Fibroblast of the aortic adventitia (primary cell): ENCODE measurements at regions not wholly inside any gene's neighbourhood (a gene's known extent, or its start where the extent isn't known, plus 50 kb on each side); places are given as distances from the start of the nearest gene placed in this dataset.

Experiments used
- DNase-seq: peaks from one replicate; pipeline ENCODE4 v3.0.0-alpha.2; 2010; ENCODE audit warnings: low read depth
- H3K4me3 ChIP-seq: 2 replicates; pipeline ENCODE4 v1.5.1; 2011; ENCODE audit warnings: low read depth, mild to moderate bottlenecking, control low read depth, low read length, moderate library complexity
- TF ChIP-seq, protein P1 (sequence below): IDR thresholded peaks from 2 replicates; pipeline ENCODE4 v1.5.1; 2011; ENCODE audit warnings: mild to moderate bottlenecking, low read length, control low read depth, inconsistent platforms; ENCODE audit not compliant: insufficient read depth

DNA sequence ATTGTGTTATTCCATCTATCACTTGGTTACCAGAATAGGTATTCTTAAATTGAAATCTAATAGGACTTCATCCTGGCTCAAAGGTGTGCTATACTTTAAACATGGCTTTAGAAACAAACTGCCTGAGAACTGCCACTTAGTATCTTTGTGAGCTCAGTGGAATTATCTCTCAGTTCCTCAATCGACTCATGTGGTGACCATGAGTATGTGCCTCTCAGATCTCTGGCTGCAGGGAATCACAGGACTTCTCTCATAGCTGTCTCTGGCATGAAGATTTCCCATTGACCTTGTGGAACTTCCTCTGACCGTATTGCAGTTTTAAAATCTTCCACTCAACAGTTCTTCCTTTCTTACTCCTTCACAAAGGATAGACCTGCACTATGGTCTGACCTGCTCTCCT lies 681.9 kb upstream of the BOD1L1 start:
- H3K4me3 ChIP-seq, result no peak overlapping the region
- TF ChIP-seq, protein P1, sequence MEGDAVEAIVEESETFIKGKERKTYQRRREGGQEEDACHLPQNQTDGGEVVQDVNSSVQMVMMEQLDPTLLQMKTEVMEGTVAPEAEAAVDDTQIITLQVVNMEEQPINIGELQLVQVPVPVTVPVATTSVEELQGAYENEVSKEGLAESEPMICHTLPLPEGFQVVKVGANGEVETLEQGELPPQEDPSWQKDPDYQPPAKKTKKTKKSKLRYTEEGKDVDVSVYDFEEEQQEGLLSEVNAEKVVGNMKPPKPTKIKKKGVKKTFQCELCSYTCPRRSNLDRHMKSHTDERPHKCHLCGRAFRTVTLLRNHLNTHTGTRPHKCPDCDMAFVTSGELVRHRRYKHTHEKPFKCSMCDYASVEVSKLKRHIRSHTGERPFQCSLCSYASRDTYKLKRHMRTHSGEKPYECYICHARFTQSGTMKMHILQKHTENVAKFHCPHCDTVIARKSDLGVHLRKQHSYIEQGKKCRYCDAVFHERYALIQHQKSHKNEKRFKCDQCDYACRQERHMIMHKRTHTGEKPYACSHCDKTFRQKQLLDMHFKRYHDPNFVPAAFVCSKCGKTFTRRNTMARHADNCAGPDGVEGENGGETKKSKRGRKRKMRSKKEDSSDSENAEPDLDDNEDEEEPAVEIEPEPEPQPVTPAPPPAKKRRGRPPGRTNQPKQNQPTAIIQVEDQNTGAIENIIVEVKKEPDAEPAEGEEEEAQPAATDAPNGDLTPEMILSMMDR, result no peak
- DNase-seq, result no peak

DNA sequence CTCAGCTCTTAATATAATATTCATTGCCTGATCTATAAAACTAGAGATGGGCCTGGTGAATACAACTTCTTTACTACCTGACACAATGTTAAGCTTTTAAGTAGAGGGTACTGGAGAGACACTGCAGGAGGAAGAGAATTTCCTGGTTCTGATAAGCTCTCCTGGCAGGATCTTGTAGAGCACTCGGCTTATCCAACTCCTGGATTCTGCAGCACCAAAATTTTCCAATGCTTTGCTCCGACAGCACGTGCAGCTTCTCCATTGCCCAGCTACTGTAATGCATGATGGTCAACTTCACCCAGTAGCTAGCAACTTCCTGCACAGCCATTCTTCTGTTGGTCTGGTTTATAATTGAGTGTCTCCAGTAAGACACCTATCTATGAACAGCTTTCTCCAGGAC lies 686.2 kb upstream of the BOD1L1 start:
- TF ChIP-seq, protein P1, result no peak
- no peak overlapping the region for H3K4me3 ChIP-seq
- no peak for DNase-seq

DNA sequence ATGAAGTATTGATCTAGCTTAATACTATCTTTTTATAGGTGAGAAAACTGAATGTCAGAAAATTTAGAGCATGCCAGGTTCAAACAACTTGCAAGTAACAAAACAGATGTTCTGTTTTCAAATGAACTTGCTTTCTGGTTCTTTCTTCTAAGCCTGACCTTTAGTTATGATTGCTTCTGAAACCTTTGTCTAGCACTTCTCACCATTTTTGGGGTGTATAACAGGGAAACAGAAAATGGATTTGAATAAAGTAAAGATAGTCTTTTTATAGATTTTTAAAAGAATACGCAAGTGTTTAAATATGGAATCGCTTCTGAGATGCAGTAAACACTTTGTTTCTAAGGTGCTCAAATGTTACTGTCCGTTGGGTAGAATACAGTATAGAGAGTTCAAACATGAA lies 687.2 kb upstream of the CPEB2 start:
- TF ChIP-seq, protein P1, result no peak
- DNase-seq, result no peak
- no peak overlapping the region for H3K4me3 ChIP-seq

DNA sequence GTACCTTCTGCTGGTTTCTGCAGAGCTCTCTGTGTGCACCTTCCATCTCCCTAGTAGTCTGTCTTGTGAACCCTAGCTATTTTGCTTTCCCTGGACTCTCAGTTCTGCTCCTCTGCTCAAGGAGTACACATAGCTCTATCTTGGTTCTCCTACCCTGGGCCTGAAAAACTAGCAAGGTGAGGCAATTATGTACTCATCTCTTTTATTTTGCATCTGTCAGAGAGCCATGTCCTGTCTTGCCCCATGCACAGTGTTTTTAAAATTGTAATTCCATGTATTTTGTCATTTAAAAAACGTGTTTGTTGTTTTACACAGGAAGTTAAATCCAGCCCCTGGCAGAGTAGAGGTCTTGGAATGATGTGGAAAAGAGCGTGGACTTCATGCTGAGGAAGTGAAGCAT lies 684.9 kb upstream of the CPEB2 start:
- DNase-seq, result no peak
- no peak overlapping the region for H3K4me3 ChIP-seq
- TF ChIP-seq, protein P1, result no peak

GRCh38 chr4:14318671-14319070 lies 683.6 kb upstream of the CPEB2 start:
- H3K4me3 ChIP-seq, result no peak overlapping the region
- no peak for DNase-seq
- TF ChIP-seq, protein P1, result no peak

DNA sequence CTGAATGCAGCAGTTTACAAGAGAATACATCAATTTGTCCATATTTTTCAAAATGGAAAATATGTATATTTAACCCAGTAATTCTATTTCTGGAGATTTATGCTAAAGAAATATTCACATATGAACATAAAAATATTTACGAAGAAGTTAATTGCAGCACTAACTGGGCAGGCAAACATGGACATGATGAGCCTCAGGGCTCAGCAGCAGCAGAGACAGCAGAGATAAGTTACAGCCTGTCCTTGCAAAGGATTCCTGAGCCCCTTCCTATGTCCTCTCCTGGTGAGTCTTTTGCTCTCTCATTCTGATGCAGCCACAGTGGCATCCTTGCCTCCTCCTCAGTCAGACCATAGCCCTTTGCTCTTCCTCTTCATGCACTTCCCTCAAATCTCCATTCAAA lies 680.6 kb upstream of the CPEB2 start:
- TF ChIP-seq, protein P1, result no peak
- DNase-seq, result no peak
- no peak overlapping the region for H3K4me3 ChIP-seq

DNA sequence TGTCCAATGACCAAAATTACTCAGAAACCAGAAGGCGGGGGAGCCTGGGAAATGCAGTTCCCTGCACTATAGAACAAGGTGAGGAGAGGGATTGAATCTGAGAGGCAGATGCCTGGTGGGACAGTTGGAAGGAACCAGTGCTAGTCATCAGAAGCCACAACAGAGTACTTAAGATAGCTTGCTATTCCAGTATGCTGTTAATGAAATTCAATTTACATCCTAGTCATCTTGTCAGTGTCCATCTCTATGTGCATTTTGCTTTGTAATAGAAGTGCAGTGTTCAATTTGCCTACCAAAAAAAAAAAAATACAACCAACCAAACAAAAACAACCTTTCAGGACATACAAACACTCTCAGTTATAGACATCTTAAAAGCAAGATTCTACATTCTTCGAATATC lies 679.1 kb upstream of the CPEB2 start:
- TF ChIP-seq, protein P1, result no peak
- no peak overlapping the region for H3K4me3 ChIP-seq
- DNase-seq, result no peak
